Kidney epithelial cell (primary cell): ENCODE measurements at regions not wholly inside any gene's neighbourhood (a gene's known extent, or its start where the extent isn't known, plus 50 kb on each side); places are given as distances from the start of the nearest gene placed in this dataset.
A peak's percentile ranks its signal among the peaks of the same experiment; 100 is the strongest.
"Not testable (repeated sequence)": the region's sequence is repeated elsewhere in the genome, so short reads cannot be mapped to it uniquely, and the experiment has no call there.

Experiments
- DNase-seq: peaks from one replicate; pipeline ENCODE4 v3.0.0-alpha.2; 2010; ENCODE audit warnings: low read depth
- H3K27me3 ChIP-seq: 2 replicates; pipeline ENCODE4 v1.6.0; 2011; ENCODE audit warnings: low read length; ENCODE audit not compliant: control insufficient read depth, insufficient read depth
- H3K36me3 ChIP-seq: 2 replicates; pipeline ENCODE4 v1.5.1; 2011; ENCODE audit warnings: low read length; ENCODE audit not compliant: control insufficient read depth, insufficient read depth
- H3K4me3 ChIP-seq: 2 replicates; pipeline ENCODE4 v1.5.1; 2011; ENCODE audit warnings: low read depth, mild to moderate bottlenecking, control low read depth, low read length
- TF ChIP-seq, protein P1 (sequence below): IDR thresholded peaks from 2 replicates; pipeline ENCODE4 v1.5.1; 2011; ENCODE audit warnings: mild to moderate bottlenecking, moderate library complexity, low read length, control low read depth, inconsistent platforms; ENCODE audit not compliant: insufficient read depth, poor library complexity, severe bottlenecking

DNA sequence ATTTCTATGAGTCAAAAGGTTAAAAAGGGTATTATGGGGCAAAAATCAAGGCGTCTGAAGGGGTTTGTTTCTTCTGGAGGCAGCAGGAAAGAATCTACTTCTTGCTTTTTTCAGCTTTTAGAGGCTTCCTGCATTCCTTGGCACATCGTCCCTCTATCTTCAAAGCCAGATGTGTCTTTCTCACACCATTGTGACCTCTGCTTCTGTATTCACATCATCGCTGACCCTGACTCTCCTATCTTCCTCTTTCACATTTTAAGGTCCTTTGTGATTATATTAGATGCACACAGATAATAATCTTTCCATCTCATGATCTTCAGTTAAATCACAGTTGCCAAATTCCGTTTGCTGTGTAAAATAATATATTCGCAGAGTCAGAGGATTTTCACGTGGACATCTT lies 112.7 kb downstream of the PPP4R3C start:
- Histone ChIP-seq H3K27me3 (no peaks in the 10 kb centered on the region), H3K36me3 (no peaks in the 10 kb centered on the region), H3K4me3 (no peak overlapping the region)
- TF ChIP-seq, protein P1, sequence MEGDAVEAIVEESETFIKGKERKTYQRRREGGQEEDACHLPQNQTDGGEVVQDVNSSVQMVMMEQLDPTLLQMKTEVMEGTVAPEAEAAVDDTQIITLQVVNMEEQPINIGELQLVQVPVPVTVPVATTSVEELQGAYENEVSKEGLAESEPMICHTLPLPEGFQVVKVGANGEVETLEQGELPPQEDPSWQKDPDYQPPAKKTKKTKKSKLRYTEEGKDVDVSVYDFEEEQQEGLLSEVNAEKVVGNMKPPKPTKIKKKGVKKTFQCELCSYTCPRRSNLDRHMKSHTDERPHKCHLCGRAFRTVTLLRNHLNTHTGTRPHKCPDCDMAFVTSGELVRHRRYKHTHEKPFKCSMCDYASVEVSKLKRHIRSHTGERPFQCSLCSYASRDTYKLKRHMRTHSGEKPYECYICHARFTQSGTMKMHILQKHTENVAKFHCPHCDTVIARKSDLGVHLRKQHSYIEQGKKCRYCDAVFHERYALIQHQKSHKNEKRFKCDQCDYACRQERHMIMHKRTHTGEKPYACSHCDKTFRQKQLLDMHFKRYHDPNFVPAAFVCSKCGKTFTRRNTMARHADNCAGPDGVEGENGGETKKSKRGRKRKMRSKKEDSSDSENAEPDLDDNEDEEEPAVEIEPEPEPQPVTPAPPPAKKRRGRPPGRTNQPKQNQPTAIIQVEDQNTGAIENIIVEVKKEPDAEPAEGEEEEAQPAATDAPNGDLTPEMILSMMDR, result no peak
- no peak for DNase-seq

DNA sequence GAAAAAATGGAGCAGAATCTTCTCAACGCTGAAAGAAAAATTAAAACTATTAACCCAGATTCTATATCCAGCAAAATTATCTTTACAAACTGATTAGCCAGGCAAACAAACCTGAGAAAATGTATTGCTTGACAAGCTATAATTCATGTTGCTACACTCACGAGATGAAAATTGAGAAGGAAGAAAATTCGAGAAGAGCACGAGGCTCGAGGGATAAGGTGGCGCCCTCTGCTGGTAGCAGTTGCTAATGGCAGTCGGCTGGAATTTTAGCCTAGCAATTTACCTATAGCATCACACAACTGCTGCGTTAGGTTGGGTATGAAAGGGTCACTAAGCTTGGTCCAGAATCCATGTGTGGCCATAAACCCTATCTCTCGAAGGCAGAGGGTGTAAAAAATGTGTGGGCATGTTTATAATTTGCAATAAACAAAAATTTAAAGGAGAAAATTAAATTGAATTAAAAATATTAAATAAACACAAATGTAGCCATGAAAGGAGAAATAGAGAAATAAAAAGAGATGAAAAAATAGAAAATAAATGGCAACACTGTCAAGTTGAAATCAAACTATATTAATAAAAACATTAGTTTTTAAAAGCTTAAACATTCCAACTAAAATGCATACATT lies 126.6 kb downstream of the PPP4R3C start:
- Histone ChIP-seq H3K4me3 (no peak overlapping the region), H3K27me3 (no peaks in the 10 kb centered on the region), H3K36me3 (no peaks in the 10 kb centered on the region)
- TF ChIP-seq, protein P1, result peak; percentile 93
- no peak for DNase-seq

DNA sequence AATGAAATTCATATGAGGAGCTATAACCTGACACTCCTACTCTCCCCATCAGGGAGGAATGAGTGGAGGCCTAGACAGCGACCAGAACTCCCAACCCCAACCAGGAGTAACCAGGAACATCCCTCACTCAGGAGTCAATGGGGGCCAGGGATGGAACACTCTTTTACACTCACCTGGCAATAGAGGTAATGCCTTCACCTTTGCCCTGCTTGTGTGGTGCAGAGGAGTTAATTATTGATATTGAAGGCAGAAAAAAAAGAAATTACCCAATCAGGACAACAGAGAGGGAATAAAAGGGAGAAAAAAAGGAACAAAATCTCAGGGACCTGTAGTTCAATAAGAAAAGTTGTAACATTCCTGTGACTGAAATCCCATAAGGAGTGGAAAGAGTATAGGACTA lies 141.5 kb downstream of the PPP4R3C start:
- TF ChIP-seq, protein P1, result no peak
- no peak for DNase-seq
- Histone ChIP-seq H3K36me3 (no peaks in the 10 kb centered on the region), H3K27me3 (no peaks in the 10 kb centered on the region), H3K4me3 (no peak overlapping the region)

DNA sequence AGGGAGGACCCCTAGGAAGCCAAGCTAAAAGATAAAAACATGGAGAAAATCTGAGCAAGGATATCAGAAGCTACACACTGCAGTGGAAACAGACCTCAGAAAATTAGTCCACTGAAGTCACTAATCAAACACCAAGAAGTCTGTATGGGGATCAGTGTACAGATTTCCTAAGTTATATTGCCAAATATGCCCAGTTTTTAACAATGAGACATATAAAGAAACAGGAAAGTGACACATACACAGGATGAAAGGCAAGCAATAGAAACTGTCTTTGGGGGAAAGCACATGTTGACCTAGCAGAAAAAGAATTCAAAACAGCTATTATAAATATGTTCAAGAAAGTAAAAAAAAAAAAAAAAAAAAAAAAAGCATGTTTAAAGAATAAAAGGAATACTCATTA lies 153.7 kb downstream of the PPP4R3C start:
- Histone ChIP-seq H3K27me3 (no peaks in the 10 kb centered on the region), H3K36me3 (no peaks in the 10 kb centered on the region), H3K4me3 (no peak overlapping the region)
- DNase-seq, result no peak
- TF ChIP-seq, protein P1, result no peak

DNA sequence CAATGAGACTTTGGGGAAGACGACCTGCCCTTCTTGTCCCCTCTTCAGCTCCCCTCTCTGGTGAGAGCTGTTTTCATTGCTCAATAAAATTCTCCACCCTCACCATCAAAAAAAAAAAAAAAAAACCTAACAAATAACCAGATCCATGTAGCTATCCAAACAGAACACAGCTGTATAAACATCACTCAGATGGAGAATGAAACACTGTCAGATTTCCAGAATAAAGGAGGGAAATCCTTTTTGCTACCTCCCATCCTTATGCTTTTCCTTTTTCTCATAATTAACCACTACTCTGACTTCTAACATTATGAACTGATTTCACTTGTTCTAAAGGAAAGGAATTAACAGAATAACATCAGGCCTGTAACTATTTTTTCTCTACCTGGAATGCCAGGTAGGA lies 155.6 kb downstream of the PPP4R3C start:
- H3K36me3 ChIP-seq, result no peaks in the 10 kb centered on the region
- DNase-seq, result no peak
- TF ChIP-seq, protein P1, result no peak

DNA sequence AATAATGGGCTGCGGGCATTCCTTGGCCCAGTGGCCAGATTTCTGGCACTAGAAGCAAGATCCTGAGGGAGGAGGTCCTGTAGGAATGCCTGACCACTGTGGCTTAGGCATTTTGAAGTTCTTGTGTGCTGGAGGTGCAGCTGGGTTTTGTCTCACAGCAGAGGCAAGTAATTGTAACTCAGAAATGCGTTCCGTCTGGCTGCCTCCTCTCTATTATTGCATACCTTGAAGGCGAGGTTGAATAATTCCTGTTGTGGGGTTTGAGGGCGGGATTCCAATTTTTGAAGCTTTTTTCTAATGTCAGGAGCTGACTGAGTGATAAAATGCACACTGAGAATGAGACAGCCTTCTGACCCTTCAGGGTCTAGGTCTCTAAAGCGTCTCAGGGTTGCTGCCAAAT lies 170.6 kb downstream of the PPP4R3C start:
- DNase-seq, H3K27me3 ChIP-seq, H3K36me3 ChIP-seq, H3K4me3 ChIP-seq: not testable (repeated sequence)

More for the DNA sequence above, 155.6 kb downstream of the PPP4R3C start:
- H3K4me3 ChIP-seq, result no peak overlapping the region
- no peaks in the 10 kb centered on the region for H3K27me3 ChIP-seq
